Esophagus (tissue), 2 donors: ENCODE measurements at regions not wholly inside any gene's neighbourhood (a gene's known extent, or its start where the extent isn't known, plus 50 kb on each side); places are given as distances from the start of the nearest gene placed in this dataset.
"Not testable (repeated sequence)": the region's sequence is repeated elsewhere in the genome, so short reads cannot be mapped to it uniquely, and the experiment has no call there.

Source experiments
- H3K27ac ChIP-seq, 2 donors: one replicate each; pipeline ENCODE4 v1.5.1; 2013; ENCODE audit warnings: low read depth in 2 of 2, mild to moderate bottlenecking in 2 of 2, inconsistent platforms in 1 of 2, low read length in 1 of 2, moderate library complexity in 1 of 2
- H3K27me3 ChIP-seq, 2 donors: one replicate each; pipeline ENCODE4 v1.6.1; 2013; ENCODE audit warnings: low read length in 2 of 2, control low read depth in 1 of 2, mild to moderate bottlenecking in 1 of 2; ENCODE audit not compliant: insufficient read depth in 2 of 2, control insufficient read depth in 1 of 2
- H3K36me3 ChIP-seq, 2 donors: one replicate each; pipeline ENCODE4 v1.6.1; 2013; ENCODE audit warnings: low read length in 1 of 2; ENCODE audit not compliant: control insufficient read depth in 2 of 2, insufficient read depth in 2 of 2
- H3K4me1 ChIP-seq, 2 donors: one replicate each; pipeline ENCODE4 v1.6.1; 2013; ENCODE audit warnings: low read length in 1 of 2; ENCODE audit not compliant: control insufficient read depth in 2 of 2, insufficient read depth in 2 of 2
- H3K4me3 ChIP-seq, 2 donors: one replicate each; pipeline ENCODE4 v1.5.1; 2013; ENCODE audit warnings: low read length in 2 of 2, mild to moderate bottlenecking in 2 of 2, low read depth in 1 of 2, moderate library complexity in 1 of 2
- H3K9me3 ChIP-seq, 2 donors: one replicate each; pipeline ENCODE4 v1.6.1; 2013; ENCODE audit warnings: mild to moderate bottlenecking in 2 of 2, low read depth in 1 of 2, low read length in 1 of 2, moderate library complexity in 1 of 2; ENCODE audit not compliant: control insufficient read depth in 2 of 2, insufficient read depth in 1 of 2
- WGBS, 2 donors: extraction: QIAGEN DNeasy Blood & Tissue Kit; methylation state at CpG; one replicate each; pipeline ENCODE4 v1.1.7; 2013; 5-methylcytosine and 5-hydroxymethylcytosine counted together
- donor health status: healthy with polysubstance abuse.
- donor health status: Bipolar disorder and iron deficiency.

DNA sequence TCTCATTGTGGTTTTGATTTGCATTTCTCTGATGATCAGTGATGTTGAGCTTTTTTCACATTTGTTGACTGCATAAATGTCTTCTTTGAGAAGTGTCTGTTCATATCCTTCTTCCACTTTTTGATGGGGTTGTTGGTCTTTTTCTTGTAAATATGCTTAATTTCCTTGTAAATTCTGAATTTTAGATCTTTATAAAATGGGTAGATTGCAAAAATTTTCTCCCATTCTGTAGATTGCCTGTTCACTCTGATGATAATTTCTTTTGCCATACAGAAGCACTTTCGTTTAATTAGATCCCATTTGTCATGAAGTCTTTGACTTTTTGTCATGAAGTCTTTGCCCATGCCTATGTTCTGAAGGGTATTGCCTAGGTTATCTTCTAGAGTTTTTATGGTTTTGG, 817.5 kb downstream of the STPG2 start:
- H3K36me3 ChIP-seq, H3K4me3 ChIP-seq, H3K27ac ChIP-seq, H3K4me1 ChIP-seq, H3K27me3 ChIP-seq, H3K9me3 ChIP-seq: not testable (repeated sequence)
- 48 to 70% methylated on average over 1 of the region's 1 CpG for WGBS, 2 donors

- H3K9me3 ChIP-seq: no peaks in the 10 kb centered on the region
- H3K36me3 ChIP-seq: no peaks in the 10 kb centered on the region
- no peak overlapping the region for H3K27ac ChIP-seq
- H3K27me3 ChIP-seq: no peaks in the 10 kb centered on the region
- H3K4me3 ChIP-seq: no peak overlapping the region
- 35 to 48% methylated on average over 1 of the region's 1 CpG for WGBS, 2 donors
- no peaks in the 10 kb centered on the region for H3K4me1 ChIP-seq
Measured at GRCh38 chr4:97330917-97331316, 812.4 kb downstream of the STPG2 start.

- no peak overlapping the region for H3K27ac ChIP-seq
- no peaks in the 10 kb centered on the region for H3K36me3 ChIP-seq
- H3K9me3 ChIP-seq: peaks cover 0 to 5% of the 10 kb centered on the region in 2 donors
- H3K27me3 ChIP-seq: no peaks in the 10 kb centered on the region
- H3K4me1 ChIP-seq: no peaks in the 10 kb centered on the region
- H3K4me3 ChIP-seq: no peak overlapping the region
- WGBS, 2 donors: 73 to 82% methylated on average over 2 of the region's 2 CpGs
Measured at GRCh38 chr4:97334348-97334747, 808.9 kb downstream of the STPG2 start.

DNA sequence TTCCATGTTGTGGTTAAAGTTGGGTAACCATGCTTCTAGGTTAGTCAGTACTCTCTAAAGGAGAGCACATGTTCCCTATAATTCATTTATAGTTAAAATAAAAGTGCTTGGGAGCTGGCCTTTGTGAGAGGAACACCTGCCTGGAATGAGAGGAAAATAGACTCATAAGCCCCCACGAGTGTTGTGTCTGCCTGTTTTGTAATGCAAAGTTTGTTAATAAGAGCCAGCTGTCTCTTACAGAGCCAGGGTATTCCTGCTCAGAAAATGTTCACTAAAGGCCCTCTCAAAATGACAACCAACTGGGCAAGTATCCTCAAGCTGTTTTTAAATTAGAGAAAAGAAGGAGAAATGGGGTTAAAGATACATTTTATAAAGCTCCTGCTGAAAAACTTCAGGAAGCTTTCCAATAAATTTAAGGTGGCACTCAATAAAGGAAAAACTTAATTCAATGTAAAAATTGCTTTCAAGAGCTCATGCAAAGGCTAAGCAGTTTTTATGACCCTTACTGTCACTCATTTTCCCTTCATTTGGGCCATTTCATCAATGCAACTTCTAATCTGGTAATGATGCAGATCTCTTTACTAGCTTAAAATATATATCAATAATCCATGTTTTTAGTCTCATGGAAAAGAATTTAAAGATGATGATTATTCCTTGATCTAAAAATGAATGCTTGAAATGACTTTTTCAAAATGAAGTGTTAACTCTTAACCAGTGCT, 793.6 kb downstream of the STPG2 start:
- no peaks in the 10 kb centered on the region for H3K9me3 ChIP-seq
- no peak overlapping the region for H3K27ac ChIP-seq
- 18 to 26% methylated on average over 1 of the region's 1 CpG for WGBS, 2 donors
- H3K27me3 ChIP-seq: no peaks in the 10 kb centered on the region
- no peaks in the 10 kb centered on the region for H3K36me3 ChIP-seq
- no peak overlapping the region for H3K4me3 ChIP-seq
- H3K4me1 ChIP-seq: no peaks in the 10 kb centered on the region

GRCh38 chr4:97353876-97354275, 789.4 kb downstream of the STPG2 start:
- no peaks in the 10 kb centered on the region for H3K36me3 ChIP-seq
- H3K27ac ChIP-seq: no peak overlapping the region
- no peaks in the 10 kb centered on the region for H3K4me1 ChIP-seq
- 24 to 47% methylated on average over 1 of the region's 1 CpG for WGBS, 2 donors
- H3K9me3 ChIP-seq: no peaks in the 10 kb centered on the region
- no peaks in the 10 kb centered on the region for H3K27me3 ChIP-seq
- H3K4me3 ChIP-seq: no peak overlapping the region

- no peaks in the 10 kb centered on the region for H3K4me1 ChIP-seq
- H3K4me3 ChIP-seq: no peak overlapping the region
- no peaks in the 10 kb centered on the region for H3K36me3 ChIP-seq
- WGBS, 2 donors: 89 to 91% methylated on average over 2 of the region's 2 CpGs
- no peaks in the 10 kb centered on the region for H3K9me3 ChIP-seq
- H3K27me3 ChIP-seq: no peaks in the 10 kb centered on the region
- no peak overlapping the region for H3K27ac ChIP-seq
Measured at GRCh38 chr4:97359826-97360225, 783.5 kb downstream of the STPG2 start.

DNA sequence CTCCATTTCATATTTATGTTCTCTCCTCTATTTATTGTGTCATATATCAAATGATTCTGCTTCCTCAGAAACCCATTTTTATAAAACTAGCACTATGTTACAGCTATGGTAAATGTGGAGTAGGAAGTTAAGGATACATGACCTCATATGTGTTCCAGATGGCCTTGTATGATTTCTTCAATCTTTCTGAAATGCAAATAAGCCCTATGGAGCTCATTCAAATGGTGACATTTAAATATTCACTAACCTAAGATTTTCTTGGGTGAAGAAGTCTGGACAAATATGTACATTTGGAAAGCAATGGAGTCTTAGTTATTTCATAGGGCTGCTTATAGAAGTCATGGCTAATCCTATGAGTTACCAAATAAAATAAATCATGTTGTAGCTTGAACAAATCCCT, 782.5 kb downstream of the STPG2 start:
- Histone ChIP-seq H3K27ac (no peak overlapping the region), H3K9me3 (no peaks in the 10 kb centered on the region)

DNA sequence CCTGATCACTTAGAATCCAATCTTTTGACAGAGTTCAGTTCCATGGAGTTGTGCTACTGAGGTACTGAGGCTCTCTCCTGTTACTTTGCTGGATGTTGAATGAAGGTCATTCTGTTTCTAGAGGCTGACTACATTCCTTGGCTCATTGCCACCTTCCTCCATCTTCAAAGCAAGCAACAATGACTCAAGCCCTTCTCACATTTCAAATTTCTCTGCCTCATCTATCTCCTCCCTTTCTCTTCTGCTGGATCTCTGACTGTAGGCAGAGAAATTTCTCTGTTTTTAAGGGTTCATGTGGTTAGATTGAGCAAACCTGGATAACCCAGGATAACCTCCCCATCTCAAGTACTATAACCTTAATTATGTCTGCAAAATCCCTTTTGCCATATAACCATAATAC, 775.4 kb downstream of the STPG2 start:
- Histone ChIP-seq H3K36me3 (no peaks in the 10 kb centered on the region), H3K9me3 (no peaks in the 10 kb centered on the region), H3K27ac (no peak overlapping the region), H3K27me3 (no peaks in the 10 kb centered on the region), H3K4me3 (no peak overlapping the region), H3K4me1 (no peaks in the 10 kb centered on the region)

More for the DNA sequence above, 782.5 kb downstream of the STPG2 start:
- Histone ChIP-seq H3K4me3 (no peak overlapping the region), H3K4me1 (no peaks in the 10 kb centered on the region), H3K27me3 (no peaks in the 10 kb centered on the region), H3K36me3 (no peaks in the 10 kb centered on the region)

- no peaks in the 10 kb centered on the region for H3K9me3 ChIP-seq
- H3K36me3 ChIP-seq: no peaks in the 10 kb centered on the region
- no peak overlapping the region for H3K4me3 ChIP-seq
- H3K4me1 ChIP-seq: no peaks in the 10 kb centered on the region
- H3K27me3 ChIP-seq: no peaks in the 10 kb centered on the region
- 47 to 48% methylated on average over 3 of the region's 3 CpGs for WGBS, 2 donors
- H3K27ac ChIP-seq: no peak overlapping the region
Measured at GRCh38 chr4:97370568-97370967, 772.7 kb downstream of the STPG2 start.

DNA sequence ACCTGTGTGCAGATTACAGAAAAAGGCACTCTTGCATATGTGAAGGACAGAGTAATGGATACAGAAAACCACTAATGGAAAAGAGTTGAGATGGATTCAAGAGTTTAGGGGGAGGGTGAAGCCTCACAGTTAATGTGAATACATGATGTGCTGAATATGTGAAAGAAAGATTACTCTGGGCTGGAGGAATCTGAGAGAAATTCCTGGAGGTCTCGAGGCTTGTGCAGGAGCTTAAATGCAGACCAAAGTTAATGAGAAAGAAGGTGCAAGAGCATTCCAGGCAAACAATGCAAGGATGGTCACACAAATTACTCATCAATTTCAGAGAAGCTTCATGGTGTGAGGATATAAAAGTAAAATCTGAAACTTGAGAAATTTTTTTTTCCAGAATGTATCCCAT, 768.8 kb downstream of the STPG2 start:
- Histone ChIP-seq H3K4me3 (no peak overlapping the region), H3K9me3 (no peaks in the 10 kb centered on the region), H3K27me3 (no peaks in the 10 kb centered on the region), H3K27ac (no peak overlapping the region), H3K36me3 (no peaks in the 10 kb centered on the region), H3K4me1 (no peaks in the 10 kb centered on the region)
- WGBS, 2 donors: 51 to 56% methylated on average over 1 of the region's 1 CpG
